B cell (primary cell): ENCODE measurements at regions not wholly inside any gene's neighbourhood (a gene's known extent, or its start where the extent isn't known, plus 50 kb on each side); places are given as distances from the start of the nearest gene placed in this dataset.

Experiments used
- EZH2 ChIP-seq: IDR thresholded peaks from 2 replicates; pipeline ENCODE4 v1.6.1; 2012; ENCODE audit warnings: borderline replicate concordance, low read depth, mild to moderate bottlenecking, moderate library complexity, low read length; ENCODE audit not compliant: insufficient read depth, poor library complexity, severe bottlenecking
- TF ChIP-seq, protein P1 (sequence below): fragments of 200-600 bp; IDR thresholded peaks from one replicate; pipeline ENCODE4 v1.8.0; 2022; ENCODE audit warnings: antibody characterized with exemption, mild to moderate bottlenecking

DNA sequence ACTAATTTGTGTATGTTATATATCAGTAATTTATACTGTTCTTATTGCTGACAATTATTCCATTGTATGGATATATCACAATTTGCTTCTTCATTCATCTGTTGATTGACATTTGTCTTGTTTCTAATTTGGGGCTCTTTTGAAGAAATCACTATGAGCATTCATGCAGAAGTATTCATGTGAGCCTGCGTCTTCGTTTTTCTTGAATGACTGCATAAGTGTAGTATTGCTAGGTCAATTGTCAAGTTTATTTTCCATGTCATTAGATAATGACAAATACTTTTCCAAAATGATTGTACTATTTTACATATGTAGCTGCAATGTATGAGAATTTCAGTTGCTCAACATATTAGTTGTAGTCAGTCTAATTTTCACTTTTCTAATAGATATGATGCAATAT lies 1796.9 kb downstream of the SLITRK5 start:
- TF ChIP-seq, protein P1, sequence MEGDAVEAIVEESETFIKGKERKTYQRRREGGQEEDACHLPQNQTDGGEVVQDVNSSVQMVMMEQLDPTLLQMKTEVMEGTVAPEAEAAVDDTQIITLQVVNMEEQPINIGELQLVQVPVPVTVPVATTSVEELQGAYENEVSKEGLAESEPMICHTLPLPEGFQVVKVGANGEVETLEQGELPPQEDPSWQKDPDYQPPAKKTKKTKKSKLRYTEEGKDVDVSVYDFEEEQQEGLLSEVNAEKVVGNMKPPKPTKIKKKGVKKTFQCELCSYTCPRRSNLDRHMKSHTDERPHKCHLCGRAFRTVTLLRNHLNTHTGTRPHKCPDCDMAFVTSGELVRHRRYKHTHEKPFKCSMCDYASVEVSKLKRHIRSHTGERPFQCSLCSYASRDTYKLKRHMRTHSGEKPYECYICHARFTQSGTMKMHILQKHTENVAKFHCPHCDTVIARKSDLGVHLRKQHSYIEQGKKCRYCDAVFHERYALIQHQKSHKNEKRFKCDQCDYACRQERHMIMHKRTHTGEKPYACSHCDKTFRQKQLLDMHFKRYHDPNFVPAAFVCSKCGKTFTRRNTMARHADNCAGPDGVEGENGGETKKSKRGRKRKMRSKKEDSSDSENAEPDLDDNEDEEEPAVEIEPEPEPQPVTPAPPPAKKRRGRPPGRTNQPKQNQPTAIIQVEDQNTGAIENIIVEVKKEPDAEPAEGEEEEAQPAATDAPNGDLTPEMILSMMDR, result no peak
- TF ChIP-seq EZH2, result no peak
